GM12873 (cell line): ENCODE measurements at regions not wholly inside any gene's neighbourhood (a gene's known extent, or its start where the extent isn't known, plus 50 kb on each side); places are given as distances from the start of the nearest gene placed in this dataset.

Experiments
- TF ChIP-seq, protein P1 (sequence below): IDR thresholded peaks from 2 replicates; pipeline ENCODE4 v1.5.1; 2012; ENCODE audit warnings: low read depth, mild to moderate bottlenecking, moderate library complexity, low read length, control low read depth; ENCODE audit not compliant: insufficient read depth; ENCODE audit errors: missing control alignments

DNA sequence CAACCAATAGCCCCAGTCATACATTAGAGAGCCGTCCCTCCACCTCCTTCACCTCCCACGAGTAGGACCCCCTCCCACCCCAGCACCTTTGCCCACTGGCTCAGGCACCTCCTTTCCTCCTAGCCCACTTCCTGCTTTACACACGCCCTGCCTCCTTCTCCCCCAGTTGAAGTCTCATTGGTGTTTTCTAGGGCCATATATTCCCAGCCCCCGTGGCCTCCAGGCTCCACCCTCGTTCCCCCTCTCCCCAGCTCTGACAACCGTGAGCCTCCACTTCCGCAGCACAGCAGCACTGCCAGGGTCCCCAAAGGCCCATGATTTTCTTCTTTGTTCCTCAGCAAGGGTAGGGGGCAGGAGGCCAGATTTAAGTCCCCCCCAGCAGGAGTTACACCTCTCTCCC, 340.3 kb upstream of the TNRC6C start:
- TF ChIP-seq, protein P1, sequence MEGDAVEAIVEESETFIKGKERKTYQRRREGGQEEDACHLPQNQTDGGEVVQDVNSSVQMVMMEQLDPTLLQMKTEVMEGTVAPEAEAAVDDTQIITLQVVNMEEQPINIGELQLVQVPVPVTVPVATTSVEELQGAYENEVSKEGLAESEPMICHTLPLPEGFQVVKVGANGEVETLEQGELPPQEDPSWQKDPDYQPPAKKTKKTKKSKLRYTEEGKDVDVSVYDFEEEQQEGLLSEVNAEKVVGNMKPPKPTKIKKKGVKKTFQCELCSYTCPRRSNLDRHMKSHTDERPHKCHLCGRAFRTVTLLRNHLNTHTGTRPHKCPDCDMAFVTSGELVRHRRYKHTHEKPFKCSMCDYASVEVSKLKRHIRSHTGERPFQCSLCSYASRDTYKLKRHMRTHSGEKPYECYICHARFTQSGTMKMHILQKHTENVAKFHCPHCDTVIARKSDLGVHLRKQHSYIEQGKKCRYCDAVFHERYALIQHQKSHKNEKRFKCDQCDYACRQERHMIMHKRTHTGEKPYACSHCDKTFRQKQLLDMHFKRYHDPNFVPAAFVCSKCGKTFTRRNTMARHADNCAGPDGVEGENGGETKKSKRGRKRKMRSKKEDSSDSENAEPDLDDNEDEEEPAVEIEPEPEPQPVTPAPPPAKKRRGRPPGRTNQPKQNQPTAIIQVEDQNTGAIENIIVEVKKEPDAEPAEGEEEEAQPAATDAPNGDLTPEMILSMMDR, result no peak

DNA sequence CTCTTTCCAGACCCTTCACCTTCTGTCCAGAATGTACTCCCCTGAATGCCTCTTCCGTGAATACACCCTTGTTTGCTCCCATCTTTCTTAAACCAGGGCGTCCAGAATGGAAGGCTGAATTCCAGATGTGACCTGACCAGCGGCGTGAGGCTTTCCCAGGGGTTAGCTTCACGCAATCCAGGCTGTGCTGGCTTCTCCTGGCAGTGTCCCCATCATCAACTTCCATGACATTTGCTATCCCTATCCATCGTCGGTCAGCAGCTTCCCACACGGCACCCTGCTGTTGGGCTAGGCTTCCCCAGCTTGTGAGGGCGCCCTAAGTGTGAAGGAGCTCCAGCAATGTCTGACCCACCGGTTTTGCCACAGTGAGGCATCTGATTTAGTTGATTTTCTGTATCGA, 339.8 kb upstream of the TNRC6C start:
- TF ChIP-seq, protein P1, result no peak

DNA sequence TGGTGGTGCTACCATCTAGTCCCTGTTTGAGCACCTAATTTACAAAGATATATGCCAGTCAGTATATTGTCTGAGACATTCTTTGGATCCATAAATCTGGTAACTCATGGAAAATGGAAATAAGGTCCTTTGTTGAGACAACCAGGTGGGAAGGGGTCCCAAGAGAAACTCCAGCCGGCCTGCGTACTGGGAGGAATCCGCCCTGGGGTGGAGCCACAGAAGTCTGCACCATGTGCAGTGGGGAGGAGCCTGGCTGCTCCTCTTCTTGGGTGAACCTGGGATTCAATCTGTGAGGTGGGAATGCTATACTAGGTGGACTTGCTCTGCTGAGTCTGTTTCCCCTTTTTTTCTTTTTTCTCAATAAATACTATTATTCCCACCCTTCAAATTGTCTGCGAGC, 339.2 kb upstream of the TNRC6C start:
- TF ChIP-seq, protein P1, result no peak

DNA sequence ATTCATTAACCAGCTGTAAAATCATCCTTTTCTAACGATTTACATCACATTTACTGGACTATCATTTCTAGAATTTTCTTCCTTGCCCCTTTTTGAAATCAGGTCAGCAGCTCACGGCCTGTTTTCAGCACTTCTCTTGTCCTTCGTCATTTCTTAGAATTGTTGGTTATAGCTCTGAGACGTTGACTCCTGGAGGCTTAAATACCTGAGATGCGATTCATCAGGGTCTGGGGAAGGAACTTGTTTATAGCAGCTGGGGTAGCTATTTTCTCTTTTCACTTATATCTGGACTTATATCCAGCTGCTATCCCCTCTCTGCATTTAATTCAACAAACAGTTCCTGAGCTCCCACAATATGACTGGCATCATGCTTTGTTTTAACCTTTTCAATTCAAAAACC, 338.7 kb upstream of the TNRC6C start:
- TF ChIP-seq, protein P1, result no peak

DNA sequence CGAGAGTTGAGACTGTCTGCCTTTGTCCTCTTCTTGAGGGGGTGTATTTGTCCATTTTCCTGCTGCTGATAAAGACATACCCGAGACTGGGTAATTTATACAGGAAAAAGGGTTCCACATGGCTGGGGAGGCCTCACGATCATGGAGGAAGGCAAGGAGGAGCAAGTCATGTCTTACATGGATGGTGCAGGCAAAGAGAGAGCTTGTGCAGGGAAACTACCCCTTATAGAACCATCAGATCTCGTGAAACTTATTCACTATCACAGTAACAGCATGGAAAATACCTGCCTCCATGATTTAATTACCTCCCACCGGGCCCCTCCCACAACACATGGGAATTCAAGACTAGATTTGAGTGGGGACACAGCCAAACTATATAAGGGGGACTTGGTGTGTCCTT, 338.2 kb upstream of the TNRC6C start:
- TF ChIP-seq, protein P1, result no peak

DNA sequence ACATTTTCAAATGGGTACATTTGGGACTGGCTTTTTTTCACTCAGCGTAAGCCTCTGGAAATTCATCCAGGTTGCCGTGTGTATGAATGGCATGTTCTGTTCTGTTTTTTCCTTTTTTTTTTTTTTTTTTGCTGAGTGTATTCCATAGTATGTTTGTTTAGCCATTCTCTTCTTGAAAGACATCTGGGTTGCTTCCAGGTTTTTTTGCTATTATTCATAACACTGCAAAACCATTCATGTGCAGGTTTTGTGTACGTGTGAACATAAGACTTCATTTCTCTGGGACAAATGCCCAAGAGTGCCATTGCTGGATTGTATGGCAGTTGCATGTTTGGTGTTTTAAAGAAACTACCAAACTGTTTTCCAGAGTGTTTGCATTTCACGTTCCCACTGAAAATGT, 335.9 kb upstream of the TNRC6C start:
- TF ChIP-seq, protein P1, result no peak

DNA sequence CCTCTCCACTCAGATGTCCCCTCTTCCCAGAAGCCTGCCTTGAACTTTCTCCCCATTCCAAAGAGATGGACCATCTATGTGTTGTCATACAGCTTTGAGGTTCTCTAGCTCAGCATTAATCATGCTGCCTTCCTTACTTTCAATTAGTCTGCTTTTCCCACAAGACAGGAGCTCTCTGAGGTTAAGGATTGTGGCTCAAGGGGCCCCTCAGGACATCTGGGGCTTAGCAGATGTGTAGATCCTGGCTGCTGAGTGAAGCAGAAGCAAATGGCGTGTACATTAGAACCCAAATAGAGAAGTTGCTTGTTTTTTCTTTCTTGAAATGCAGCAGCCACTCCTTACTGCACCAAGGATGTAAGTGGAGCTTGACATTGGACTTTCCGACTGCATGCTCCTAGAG, 330.5 kb upstream of the TNRC6C start:
- TF ChIP-seq, protein P1, result no peak
